GM21825 (cell line): ENCODE measurements at regions not wholly inside any gene's neighbourhood (a gene's known extent, or its start where the extent isn't known, plus 50 kb on each side); places are given as distances from the start of the nearest gene placed in this dataset.
"Not testable (repeated sequence)": the region's sequence is repeated elsewhere in the genome, so short reads cannot be mapped to it uniquely, and the experiment has no call there.

Experiments used
- ATAC-seq: cut with Tn5 transposase; IDR thresholded peaks from one replicate; pipeline ENCODE4 v1.9.1; 2021; ENCODE audit warnings: mild to moderate bottlenecking, moderate library complexity; ENCODE audit not compliant: unreplicated experiment

DNA sequence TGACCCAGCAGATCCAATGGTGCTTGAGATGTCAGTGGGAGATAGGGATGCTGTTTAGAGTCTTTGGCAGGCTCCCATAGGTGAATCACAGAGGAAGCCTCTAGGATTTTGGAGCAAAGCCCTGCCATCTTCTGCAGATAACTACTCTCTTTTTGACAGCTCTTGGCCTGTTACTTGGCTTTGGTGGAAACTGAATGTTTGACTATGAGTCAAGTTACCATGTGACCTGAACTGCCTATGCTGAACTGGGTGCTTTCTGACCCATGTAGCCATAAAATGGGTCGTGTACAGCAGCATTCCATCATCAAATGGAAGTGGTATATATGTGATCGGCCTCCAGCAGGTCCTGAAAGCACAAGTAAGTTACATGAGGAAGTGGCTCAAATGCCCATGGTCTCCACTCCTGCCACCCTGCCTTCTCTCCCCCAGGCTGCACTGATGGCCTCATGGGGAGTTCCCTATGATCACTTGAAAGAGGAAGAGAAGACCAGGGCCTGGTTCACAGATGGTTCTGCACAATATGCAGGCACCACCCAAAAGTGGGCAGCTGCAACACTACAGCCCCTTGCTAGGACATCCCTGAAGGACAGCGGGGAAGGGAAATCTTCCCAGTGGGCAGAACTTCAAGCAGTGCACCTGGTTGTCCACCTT lies 105.6 kb upstream of the ZC3H12A start:
- ATAC-seq: not testable (repeated sequence)

DNA sequence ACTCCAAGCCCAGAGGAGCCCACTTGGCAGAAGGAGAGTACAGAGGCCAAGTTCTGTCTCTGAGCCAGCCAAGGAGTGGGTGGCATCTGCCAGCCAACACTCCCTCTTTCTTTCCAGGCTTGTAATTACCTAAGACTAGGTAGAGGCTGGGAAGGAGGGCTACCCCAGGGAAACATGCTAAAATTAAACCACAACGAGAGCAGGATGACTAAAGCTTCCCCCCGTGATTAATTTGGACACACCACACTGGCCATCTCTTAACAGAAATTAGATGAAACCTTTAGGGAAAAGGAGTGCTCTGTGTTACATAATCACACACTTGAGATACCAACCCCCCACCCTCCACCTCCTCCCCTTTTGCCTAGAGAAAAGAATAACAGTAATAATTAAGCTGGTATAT lies 102.1 kb upstream of the ZC3H12A start:
- no peak for ATAC-seq

DNA sequence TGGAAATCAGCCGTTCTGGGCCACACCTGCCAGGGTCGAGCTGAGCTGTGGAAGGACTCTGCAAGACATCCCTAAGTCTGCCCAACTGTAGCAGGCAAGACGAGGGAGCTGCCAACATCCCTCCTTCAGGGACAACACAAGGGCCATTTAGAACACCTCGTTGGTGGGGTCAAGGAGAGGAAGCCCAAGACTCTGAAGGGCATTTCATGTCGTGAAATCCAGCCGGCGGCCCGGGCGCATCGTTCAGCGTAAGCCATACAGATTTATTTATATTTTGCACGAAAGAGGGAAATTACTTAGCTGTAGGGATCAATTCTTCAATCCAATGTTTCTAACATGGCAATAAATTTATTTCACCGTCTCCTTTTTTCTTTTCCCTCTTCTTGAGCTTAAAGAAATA lies 101.7 kb upstream of the ZC3H12A start:
- ATAC-seq: no peak

DNA sequence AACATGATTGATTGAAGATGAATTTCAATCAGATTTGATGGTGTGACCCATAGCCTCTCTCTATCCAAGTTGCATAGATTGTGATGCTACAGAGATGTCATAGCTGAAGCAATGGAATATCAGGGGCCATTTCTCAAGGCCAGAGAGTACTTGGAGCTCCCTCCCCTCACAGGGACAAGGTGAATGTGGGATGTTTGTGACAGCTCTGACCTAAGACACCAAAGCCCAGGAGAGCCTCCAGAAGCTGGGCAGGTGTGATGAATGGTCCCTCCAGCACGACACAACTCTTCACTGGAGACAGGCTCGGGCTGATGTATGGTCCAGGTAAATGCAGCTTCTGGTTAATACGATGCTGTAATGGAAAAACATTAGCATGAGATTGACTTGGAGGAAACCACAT lies 101.0 kb upstream of the ZC3H12A start:
- ATAC-seq: no peak

- not testable (repeated sequence) for ATAC-seq
These were observed 93.8 kb upstream of the ZC3H12A start for GRCh38 chr1:37380546-37380945.

DNA sequence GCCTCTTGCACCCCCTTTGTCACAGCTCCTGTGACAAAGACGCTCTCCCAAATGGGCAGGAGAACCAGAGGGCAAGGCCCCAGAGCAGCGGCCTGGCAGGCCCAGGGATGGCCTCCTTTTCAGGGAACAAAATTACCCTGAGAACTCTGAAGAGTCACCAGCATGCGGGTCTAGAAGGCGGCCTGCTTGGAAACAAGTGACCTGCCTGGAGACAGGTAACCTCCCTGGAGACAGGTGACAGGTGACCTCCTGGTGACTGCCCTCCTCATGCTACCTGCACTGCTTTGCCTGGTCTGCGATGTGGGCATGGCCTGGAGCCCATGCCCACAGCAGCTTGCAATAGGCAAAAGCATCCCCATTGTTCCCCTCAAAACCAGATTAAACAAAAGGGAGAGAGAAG lies 86.5 kb upstream of the ZC3H12A start:
- ATAC-seq: no peak

- no peak for ATAC-seq
These were observed 85.1 kb upstream of the ZC3H12A start for GRCh38 chr1:37389327-37389726.

- ATAC-seq: no peak
These were observed 83.0 kb upstream of the ZC3H12A start for GRCh38 chr1:37391211-37392011.

DNA sequence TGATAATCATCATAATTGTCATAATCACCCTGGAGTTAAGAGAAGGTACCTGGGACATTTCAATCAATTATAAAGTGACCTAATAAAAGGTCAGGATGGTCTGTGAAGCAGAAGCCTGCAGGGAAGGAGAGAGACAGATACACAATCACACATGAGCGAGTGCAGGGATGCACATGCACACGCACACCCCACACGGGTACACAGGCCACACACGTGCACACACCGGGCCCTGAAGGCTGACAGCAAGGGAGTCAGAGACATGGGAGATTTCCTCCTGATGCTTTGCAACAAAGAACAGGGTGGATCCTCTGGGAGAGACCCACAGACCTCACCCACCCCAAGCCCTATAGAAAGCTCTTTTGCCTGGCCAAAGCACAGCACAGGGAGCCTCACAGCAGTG lies 82.3 kb upstream of the ZC3H12A start:
- no peak for ATAC-seq

DNA sequence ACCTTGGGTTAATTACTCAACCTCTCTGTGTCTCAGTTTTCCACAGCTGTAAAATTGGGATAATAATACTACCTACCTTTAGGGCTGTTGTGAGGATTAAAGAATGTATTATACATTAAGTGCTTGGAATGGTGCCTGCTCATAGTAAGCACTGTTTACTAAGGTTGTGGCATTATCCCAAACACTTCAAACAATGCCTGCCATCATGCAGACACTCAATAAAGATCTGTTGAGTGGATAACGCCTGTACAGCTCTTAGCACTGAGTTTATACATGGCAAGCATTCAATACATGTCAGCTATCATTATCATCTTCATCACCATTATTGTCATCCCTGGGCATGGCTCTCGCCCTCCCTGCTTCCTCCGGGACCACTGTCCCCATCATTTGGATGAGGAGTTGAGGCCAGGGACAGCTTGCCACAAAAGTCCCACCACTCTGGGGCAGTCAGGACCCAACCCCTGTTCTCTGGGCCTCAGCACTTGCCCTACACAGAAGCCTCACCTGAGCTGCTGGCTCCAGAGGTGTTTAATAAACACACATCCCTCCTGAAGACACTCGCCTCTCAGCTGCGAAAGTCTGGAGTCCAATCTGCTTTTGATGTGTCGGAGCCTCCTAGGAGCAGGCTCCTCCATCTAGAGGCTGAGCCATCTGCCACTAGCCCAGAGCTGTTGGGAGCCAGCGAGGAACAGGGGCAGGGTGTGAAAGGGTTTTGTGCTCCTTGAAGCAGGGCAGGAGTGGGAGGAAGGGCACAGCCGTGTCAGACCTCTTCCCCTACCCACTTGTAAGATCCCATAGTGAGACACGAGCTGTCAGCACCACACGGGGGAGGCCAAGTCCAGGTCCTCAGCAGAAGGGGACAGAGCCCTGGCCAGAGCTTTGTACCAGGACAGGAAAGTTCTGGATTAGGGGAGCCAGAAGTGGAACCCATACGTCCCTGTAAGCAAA lies 80.9 kb upstream of the ZC3H12A start:
- no peak for ATAC-seq

- ATAC-seq: no peak
These were observed 79.6 kb upstream of the ZC3H12A start for GRCh38 chr1:37394574-37395464.

- ATAC-seq: no peak
These were observed 76.3 kb upstream of the ZC3H12A start for GRCh38 chr1:37398096-37398495.

- ATAC-seq: no peak
These were observed 75.2 kb upstream of the ZC3H12A start for GRCh38 chr1:37399205-37399604.

GRCh38 chr1:37399830-37400464 lies 74.4 kb upstream of the ZC3H12A start:
- no peak for ATAC-seq

DNA sequence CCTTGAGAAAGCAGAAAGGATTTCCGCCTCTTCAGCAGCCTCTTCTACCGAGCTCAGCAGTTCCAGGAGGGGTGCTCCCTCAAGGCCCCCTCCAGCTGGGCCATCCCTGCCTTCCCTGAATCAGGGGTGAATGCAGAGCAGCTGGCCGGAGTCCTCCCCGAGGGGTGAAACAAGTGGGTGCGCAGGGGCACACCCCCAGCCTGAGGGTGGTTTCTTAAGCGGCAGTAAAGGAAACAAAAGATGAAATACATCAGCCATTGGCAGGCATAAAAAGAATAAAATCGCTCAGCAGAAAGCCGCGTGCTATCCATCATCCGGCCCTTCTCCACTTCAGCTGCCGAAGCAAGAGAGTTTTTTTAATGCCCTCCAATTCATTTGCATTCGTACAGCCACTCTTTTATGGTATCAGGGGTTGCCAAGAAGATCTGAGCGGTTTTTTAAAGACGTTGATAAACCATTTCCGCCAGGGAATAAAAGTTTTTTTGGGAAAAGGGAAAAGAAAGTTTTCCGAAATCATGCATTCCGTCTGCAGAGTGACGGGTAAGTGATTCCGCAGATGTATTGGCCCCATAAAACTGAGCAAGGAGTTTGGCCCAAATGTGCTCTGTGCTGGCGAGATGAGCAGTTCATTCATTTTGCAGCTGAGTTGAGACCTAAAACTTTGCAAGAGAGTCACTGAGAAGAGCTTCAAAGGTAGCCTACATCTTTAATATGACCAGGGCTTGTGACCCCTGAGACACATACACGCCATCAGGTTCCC lies 73.7 kb upstream of the ZC3H12A start:
- no peak for ATAC-seq

- ATAC-seq: no peak
These were observed 71.2 kb upstream of the ZC3H12A start for GRCh38 chr1:37403166-37403565.

GRCh38 chr1:37404711-37405110 lies 69.7 kb upstream of the ZC3H12A start:
- no peak for ATAC-seq

DNA sequence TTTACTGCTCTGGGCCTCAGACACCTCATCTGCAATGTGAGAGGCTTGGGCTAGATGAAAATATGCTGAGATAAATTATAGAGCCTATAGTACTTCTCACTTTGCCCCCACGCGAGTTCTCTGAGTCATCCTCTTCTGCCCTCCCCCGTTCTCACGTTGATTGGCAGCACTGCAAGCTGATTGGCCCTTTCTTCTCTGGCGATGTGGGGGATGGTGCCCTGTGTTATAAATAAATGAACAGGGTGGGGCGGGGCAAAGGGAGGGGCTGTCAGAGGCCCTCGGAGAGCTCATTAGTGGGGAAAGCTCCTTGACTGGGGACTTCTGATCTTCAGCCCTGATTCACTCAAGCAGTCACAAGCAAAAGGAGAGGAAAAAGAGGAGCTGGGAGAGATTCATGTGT lies 64.3 kb upstream of the ZC3H12A start:
- no peak for ATAC-seq

GRCh38 chr1:37410815-37411214 lies 63.6 kb upstream of the ZC3H12A start:
- ATAC-seq: no peak
